H1 (cell line): ENCODE measurements at regions not wholly inside any gene's neighbourhood (a gene's known extent, or its start where the extent isn't known, plus 50 kb on each side); places are given as distances from the start of the nearest gene placed in this dataset.

Experiments
- CTCF ChIA-PET: fragments of 300-600 bp; sonication (Branson Sonifier 250); formaldehyde crosslinking; loops from one replicate; lab custom pipeline; 2021; ENCODE audit not compliant: partially characterized antibody; lab: Charles Lee
- POLR2A ChIA-PET: fragments of 300-600 bp; sonication (Branson Sonifier 250); formaldehyde crosslinking; loops from one replicate; lab custom pipeline; 2021; ENCODE audit warnings: inconsistent platforms; ENCODE audit not compliant: partially characterized antibody; lab: Charles Lee
- DNase-seq, 2 experiments: peaks; one replicate each; pipeline versions ENCODE4 v3.0.0 to v3.0.0-alpha.2; 2010 to 2022; ENCODE audit warnings: low spot score in 2 of 2, low read depth in 1 of 2, mixed read lengths in 1 of 2
- FAIRE-seq: peaks from 2 replicates; lab custom pipeline; 2011; peaks lifted over from hg19 to GRCh38; lab: Jason Lieb, UNC
- H2AFZ ChIP-seq: 2 replicates; pipeline ENCODE4 v1.8.1; 2012; ENCODE audit warnings: low read length, inconsistent platforms
- H2AK5ac ChIP-seq: 2 replicates; pipeline ENCODE4 v1.6.1; 2013; ENCODE audit warnings: low read depth, low read length
- H2BK120ac ChIP-seq: replicated peaks from 2 replicates; pipeline ENCODE3; 2013; ENCODE audit warnings: low read depth, low read length, inconsistent platforms
- H2BK12ac ChIP-seq: 2 replicates; pipeline ENCODE4 v1.6.1; 2013; ENCODE audit warnings: low read depth, low read length
- H2BK15ac ChIP-seq: 2 replicates; pipeline ENCODE4 v1.6.1; 2013; ENCODE audit warnings: low read length
- H2BK20ac ChIP-seq: 2 replicates; pipeline ENCODE4 v1.6.1; 2013; ENCODE audit warnings: low read length
- H2BK5ac ChIP-seq: 2 replicates; pipeline ENCODE4 v1.6.1; 2013; ENCODE audit warnings: low read depth, low read length
- H3K14ac ChIP-seq: 2 replicates; pipeline ENCODE4 v1.6.1; 2013; ENCODE audit warnings: inconsistent platforms; ENCODE audit not compliant: insufficient read length
- H3K18ac ChIP-seq: 2 replicates; pipeline ENCODE4 v1.6.1; 2013; ENCODE audit warnings: low read length; ENCODE audit errors: extremely low read depth
- H3K23ac ChIP-seq: 2 replicates; pipeline ENCODE4 v1.6.1; 2013; ENCODE audit warnings: inconsistent platforms; ENCODE audit not compliant: insufficient read length
- H3K23me2 ChIP-seq: 2 replicates; pipeline ENCODE4 v1.6.1; 2013; ENCODE audit warnings: low read depth, low read length
- H3K27ac ChIP-seq: 2 replicates; pipeline ENCODE4 v1.6.1; 2011; ENCODE audit warnings: low read depth, low read length, inconsistent platforms
- H3K27me3 ChIP-seq, 4 experiments: replicated peaks in 1 of 4; 1 replicate in 1 of 4; 2 replicates in 3 of 4; pipeline versions ENCODE4 v1.6.1 to v1.8.1; 2011 to 2013; ENCODE audit warnings: low read length in 3 of 4, mild to moderate bottlenecking in 3 of 4, inconsistent platforms in 2 of 4, mixed read lengths in 2 of 4, moderate library complexity in 1 of 4; ENCODE audit not compliant: control insufficient read depth in 3 of 4, insufficient read depth in 3 of 4; ENCODE audit errors: extremely low read depth in 1 of 4
- H3K36me3 ChIP-seq, 4 experiments: 2 replicates each; pipeline versions ENCODE4 v1.6.1 to v1.8.1; 2011 to 2013; ENCODE audit warnings: mild to moderate bottlenecking in 4 of 4, low read length in 3 of 4, moderate library complexity in 2 of 4, control low read depth in 1 of 4, inconsistent platforms in 1 of 4; ENCODE audit not compliant: insufficient read depth in 4 of 4, control insufficient read depth in 2 of 4
- H3K4ac ChIP-seq: replicated peaks from 2 replicates; pipeline ENCODE3; 2013; ENCODE audit warnings: low read length, low read depth, mixed read lengths, inconsistent platforms; ENCODE audit not compliant: insufficient read length
- H3K4me1 ChIP-seq, 4 experiments: replicated peaks in 1 of 4; 1 replicate in 1 of 4; 2 replicates in 3 of 4; pipeline versions ENCODE4 v1.6.1 to v1.8.1; 2011 to 2013; ENCODE audit warnings: low read length in 3 of 4, inconsistent platforms in 2 of 4, mixed read lengths in 1 of 4; ENCODE audit not compliant: insufficient read depth in 4 of 4, control insufficient read depth in 3 of 4
- H3K4me2 ChIP-seq, 2 experiments: 2 replicates each; pipeline versions ENCODE4 v1.6.1 to v1.8.1; 2011 to 2013; ENCODE audit warnings: low read depth in 2 of 2, low read length in 2 of 2, control low read depth in 1 of 2, inconsistent platforms in 1 of 2, mild to moderate bottlenecking in 1 of 2; ENCODE audit not compliant: insufficient read depth in 1 of 2
- H3K4me3 ChIP-seq, 4 experiments: fragments of 200-600, 300-600 bp in 1 of 4; sonication (generic), shearing (Covaris generic), sonication (Bioruptor Twin) in 1 of 4; 2 replicates each; pipeline versions ENCODE4 v1.5.1 to v1.8.1; 2011 to 2016; ENCODE audit warnings: low read length in 4 of 4, low read depth in 3 of 4, control low read depth in 2 of 4, inconsistent platforms in 2 of 4, mild to moderate bottlenecking in 2 of 4, mixed read lengths in 1 of 4, moderate library complexity in 1 of 4; ENCODE audit not compliant: insufficient read depth in 2 of 4; ENCODE audit errors: extremely low read depth in 1 of 4
- H3K56ac ChIP-seq: replicated peaks from 2 replicates; pipeline ENCODE3; 2013; ENCODE audit warnings: low read depth, mild to moderate bottlenecking, mixed read lengths, low read length, inconsistent platforms; ENCODE audit not compliant: insufficient read length
- H3K79me1 ChIP-seq: 2 replicates; pipeline ENCODE4 v1.6.1; 2013; ENCODE audit warnings: low read depth, low read length, control low read depth
- H3K79me2 ChIP-seq, 2 experiments: 2 replicates each; pipeline versions ENCODE4 v1.6.1 to v1.8.1; 2012 to 2013; ENCODE audit warnings: low read length in 2 of 2, mild to moderate bottlenecking in 2 of 2, inconsistent platforms in 1 of 2; ENCODE audit not compliant: insufficient read depth in 2 of 2, control insufficient read depth in 1 of 2
- H3K9ac ChIP-seq, 4 experiments: replicated peaks in 1 of 4; 1 replicate in 1 of 4; 2 replicates in 3 of 4; pipeline versions ENCODE4 v1.6.1 to v1.8.1; 2011 to 2013; ENCODE audit warnings: low read depth in 3 of 4, low read length in 3 of 4, control low read depth in 2 of 4, mild to moderate bottlenecking in 2 of 4, moderate library complexity in 2 of 4, inconsistent platforms in 1 of 4; ENCODE audit errors: extremely low read depth in 1 of 4
- H3K9me3 ChIP-seq, 2 experiments: 2 replicates each; pipeline versions ENCODE4 v1.6.1 to v1.8.1; 2012 to 2013; ENCODE audit warnings: mild to moderate bottlenecking in 2 of 2, moderate library complexity in 2 of 2, control low read depth in 1 of 2, inconsistent platforms in 1 of 2, low read depth in 1 of 2, low read length in 1 of 2, mixed read lengths in 1 of 2; ENCODE audit not compliant: insufficient read depth in 2 of 2
- H4K20me1 ChIP-seq, 2 experiments: replicated peaks in 1 of 2; 2 replicates each; pipeline versions ENCODE3 to v1.8.1; 2011 to 2013; ENCODE audit warnings: inconsistent platforms in 2 of 2, low read length in 2 of 2, mild to moderate bottlenecking in 1 of 2; ENCODE audit not compliant: insufficient read depth in 2 of 2, control insufficient read depth in 1 of 2
- H4K5ac ChIP-seq: 2 replicates; pipeline ENCODE4 v1.6.1; 2013; ENCODE audit warnings: low read length, low read depth, mixed read lengths, inconsistent platforms; ENCODE audit not compliant: insufficient read length
- H4K8ac ChIP-seq: 2 replicates; pipeline ENCODE4 v1.8.0; 2013; ENCODE audit warnings: mild to moderate bottlenecking, moderate library complexity, low read length, inconsistent platforms; ENCODE audit not compliant: insufficient read depth; ENCODE audit errors: extremely low read depth
- H4K91ac ChIP-seq: replicated peaks from 2 replicates; pipeline ENCODE3; 2013; ENCODE audit warnings: low read length, mixed read lengths, inconsistent platforms; ENCODE audit not compliant: insufficient read length
- BCL11A ChIP-seq, 2 experiments: IDR thresholded peaks; one replicate each; pipeline ENCODE4 v1.6.1; 2011; ENCODE audit warnings: low read depth in 2 of 2, low read length in 2 of 2, mild to moderate bottlenecking in 2 of 2
- CBX8 ChIP-seq: fragments of 300-800, 300-1000 bp; sonication (generic); IDR thresholded peaks from 2 replicates; pipeline ENCODE4 v1.7.1; 2016; ENCODE audit warnings: low read depth, low read length, borderline replicate concordance
- CHD2 ChIP-seq: IDR thresholded peaks from 2 replicates; pipeline ENCODE4 v1.6.1; 2012; ENCODE audit warnings: low read length, improper control_type of control experiment
- EGR1 ChIP-seq: IDR thresholded peaks from 2 replicates; pipeline ENCODE4 v1.6.1; 2011; ENCODE audit warnings: low read depth, low read length, borderline replicate concordance
- EP300 ChIP-seq, 2 experiments: IDR thresholded peaks; 1 replicate in 1 of 2; 2 replicates in 1 of 2; pipeline ENCODE4 v1.6.1; 2011 to 2012; ENCODE audit warnings: low read depth in 2 of 2, low read length in 2 of 2, mild to moderate bottlenecking in 2 of 2, borderline replicate concordance in 1 of 2, inconsistent platforms in 1 of 2, moderate library complexity in 1 of 2
- FOSL1 ChIP-seq: IDR thresholded peaks from 2 replicates; pipeline ENCODE4 v1.6.1; 2011; ENCODE audit warnings: mild to moderate bottlenecking, low read depth, low read length, moderate library complexity; ENCODE audit not compliant: insufficient read depth
- GABPA ChIP-seq: IDR thresholded peaks from 2 replicates; pipeline ENCODE4 v1.6.1; 2011; ENCODE audit warnings: mild to moderate bottlenecking, low read length, moderate library complexity, borderline replicate concordance; ENCODE audit not compliant: insufficient read depth
- KDM4A ChIP-seq: IDR thresholded peaks from one replicate; pipeline ENCODE4 v1.7.1; 2012; ENCODE audit warnings: low read depth, mild to moderate bottlenecking, moderate library complexity, low read length, inconsistent platforms; ENCODE audit not compliant: severe bottlenecking
- RAD21 ChIP-seq, 2 experiments: IDR thresholded peaks in 1 of 2; conservative IDR thresholded peaks in 1 of 2; 2 replicates each; pipeline ENCODE4 v1.6.1; 2011; ENCODE audit warnings: low read depth in 2 of 2, low read length in 2 of 2, improper control_type of control experiment in 1 of 2, inconsistent platforms in 1 of 2, mild to moderate bottlenecking in 1 of 2, moderate library complexity in 1 of 2
- RBBP5 ChIP-seq: IDR thresholded peaks from 2 replicates; pipeline ENCODE4 v1.7.1; 2012; ENCODE audit warnings: low read depth, mild to moderate bottlenecking, inconsistent platforms, low read length, moderate library complexity, borderline replicate concordance
- RNF2 ChIP-seq: fragments of 200-900, 300-1000 bp; sonication (generic); IDR thresholded peaks from 2 replicates; pipeline ENCODE4 v1.7.1; 2016; ENCODE audit warnings: borderline replicate concordance, low read depth, mild to moderate bottlenecking, antibody characterized with exemption, low read length; ENCODE audit not compliant: poor library complexity, severe bottlenecking; ENCODE audit errors: missing control alignments
- SRF ChIP-seq: IDR thresholded peaks from 2 replicates; pipeline ENCODE4 v1.6.1; 2011; ENCODE audit warnings: mild to moderate bottlenecking, low read depth, low read length, moderate library complexity
- ZNF274 ChIP-seq: IDR thresholded peaks from 2 replicates; pipeline ENCODE4 v1.7.0; 2012; ENCODE audit warnings: low read length, borderline replicate concordance; ENCODE audit errors: extremely low read depth
- WGBS, 2 experiments: shearing (Covaris generic) in 1 of 2; methylation state at CpG; one replicate each; pipeline versions ENCODE4 v1.1.6 to v1.1.7; 2013 to 2015; ENCODE audit warnings: low lambda C conversion rate in 2 of 2, mixed read lengths in 2 of 2, inconsistent platforms in 1 of 2, low coverage in 1 of 2, missing lambda C conversion rate in 1 of 2; ENCODE audit not compliant: insufficient replicate concordance in 2 of 2, insufficient coverage in 1 of 2, insufficient read length in 1 of 2; ENCODE audit errors: extremely low coverage in 1 of 2, missing lambda C conversion rate in 1 of 2; 5-methylcytosine and 5-hydroxymethylcytosine counted together

DNA sequence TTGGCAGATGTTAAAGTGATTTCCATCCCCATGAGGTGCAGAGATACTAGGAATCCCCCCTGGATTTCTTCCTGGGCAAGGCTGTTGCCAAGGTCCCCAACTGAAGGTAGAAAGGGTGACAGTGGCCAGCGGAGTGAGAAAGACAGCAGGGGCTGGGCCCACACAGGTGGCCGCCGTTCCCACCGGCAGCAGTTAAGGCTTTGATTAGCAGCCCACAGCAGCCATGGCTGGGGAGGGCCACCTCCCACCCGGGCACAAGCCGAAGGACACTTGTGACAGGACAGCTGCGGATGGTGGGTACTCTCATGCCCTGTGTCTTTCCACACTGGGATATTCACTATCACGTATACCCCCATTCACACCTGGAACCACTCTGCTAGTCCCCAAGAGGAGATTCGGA is 63.9 kb upstream of the CDYL start:
- H2BK5ac ChIP-seq = no peak overlapping the region
- no peaks in the 10 kb centered on the region for H3K23me2 ChIP-seq
- WGBS, 2 experiments = 92% methylated on average over 9 of the region's 9 CpGs; no CpG with 5 or more reads in 1 of the 2 experiments
- H4K20me1 ChIP-seq = no peaks in the 10 kb centered on the region
- H3K18ac ChIP-seq = no peak overlapping the region
- DNase-seq = peak in 1 of 2 experiments; percentile 35
- no peaks in the 10 kb centered on the region for H3K9me3 ChIP-seq
- H3K23ac ChIP-seq = no peak overlapping the region
- TF ChIP-seq FOSL1 (no peak), BCL11A (IDR thresholded peaks at IDR 0.05; ENCODE audit: low read depth in 2 of 2, low read length in 2 of 2) (no peak), CHD2 (no peak), GABPA (no peak), SRF (no peak), EGR1 (no peak), KDM4A (no peak), EP300 (IDR thresholded peaks at IDR 0.05; ENCODE audit: borderline replicate concordance in 1 of 2, low read depth in 2 of 2, low read length in 2 of 2) (no peak), RNF2 (no peak), RAD21 (IDR thresholded peaks at IDR 0.05 in 1 of 2, conservative IDR thresholded peaks at IDR 0.05 in 1 of 2; ENCODE audit: low read depth in 2 of 2, low read length in 2 of 2) (no peak), CBX8 (no peak), RBBP5 (no peak), ZNF274 (no peak)
- TF ChIP-seq, all 59 proteins: peak for 0
- Histone ChIP-seq H4K8ac (no peak overlapping the region), H2BK120ac (no peak overlapping the region), H2BK20ac (no peak overlapping the region), H4K5ac (no peak overlapping the region), H3K4ac (no peak overlapping the region), H2BK12ac (no peak overlapping the region), H3K14ac (no peak overlapping the region), H3K27ac (no peak overlapping the region), H2AFZ (no peak overlapping the region), H3K27me3 (no peaks in the 10 kb centered on the region), H3K9ac (no peak overlapping the region), H3K79me2 (no peaks in the 10 kb centered on the region), H3K36me3 (no peaks in the 10 kb centered on the region), H3K4me2 (no peak overlapping the region), H3K4me1 (no peaks in the 10 kb centered on the region), H2AK5ac (no peak overlapping the region), H4K91ac (no peak overlapping the region), H3K4me3 (no peak overlapping the region), H3K79me1 (no peaks in the 10 kb centered on the region), H3K56ac (no peak overlapping the region), H2BK15ac (no peak overlapping the region)
- no peak for FAIRE-seq
- ChIA-PET CTCF (no interaction called here), POLR2A (no interaction called here)
